A673 (cell line): ENCODE measurements at regions not wholly inside any gene's neighbourhood (a gene's known extent, or its start where the extent isn't known, plus 50 kb on each side); places are given as distances from the start of the nearest gene placed in this dataset.

ENCODE experiments used
- BruUV-seq: library from RNA; stranded (reverse); fragments of 400-500 nt; replicated peaks from 2 replicates; lab custom pipeline; 2021; lab: Mats Ljungman, UMichigan
- CTCF ChIA-PET: fragments of 300-600 bp; sonication (Branson Sonifier 250); formaldehyde crosslinking; loops from one replicate; lab custom pipeline; 2022; ENCODE audit warnings: antibody characterized with exemption; lab: Charles Lee
- POLR2A ChIA-PET: fragments of 300-600 bp; sonication (Branson Sonifier 250); formaldehyde crosslinking; loops from one replicate; lab custom pipeline; 2022; ENCODE audit warnings: antibody characterized with exemption; ENCODE audit not compliant: low non-redundant PET; lab: Charles Lee
- DNase-seq: peaks from one replicate; pipeline ENCODE4 v3.0.0-alpha.2; 2015; ENCODE audit warnings: low spot score
- H3K27ac ChIP-seq: fragments of 200-600 bp; sonication (generic); 2 replicates; pipeline ENCODE4 v1.5.1; 2016; ENCODE audit warnings: mixed run types, low read depth, mild to moderate bottlenecking, mixed read lengths, antibody characterized with exemption, low read length; ENCODE audit not compliant: poor library complexity, severe bottlenecking
- H3K27me3 ChIP-seq: fragments of 200-600 bp; sonication (generic); replicated peaks from 2 replicates; pipeline ENCODE4 v1.6.1; 2017; ENCODE audit warnings: mixed run types, low read depth, mild to moderate bottlenecking, mixed read lengths, antibody characterized with exemption, low read length; ENCODE audit not compliant: insufficient read depth, poor library complexity
- H3K36me3 ChIP-seq: fragments of 200-600 bp; sonication (generic); 2 replicates; pipeline ENCODE4 v1.6.1; 2016; ENCODE audit warnings: mixed run types, mild to moderate bottlenecking, mixed read lengths, antibody characterized with exemption, low read length; ENCODE audit not compliant: insufficient read depth, poor library complexity, severe bottlenecking
- H3K4me1 ChIP-seq: fragments of 200-600 bp; sonication (generic); 2 replicates; pipeline ENCODE4 v1.6.1; 2017; ENCODE audit warnings: mixed run types, mild to moderate bottlenecking, mixed read lengths, antibody characterized with exemption, low read length; ENCODE audit not compliant: insufficient read depth, poor library complexity, severe bottlenecking
- H3K4me3 ChIP-seq: fragments of 200-600 bp; sonication (generic); 2 replicates; pipeline ENCODE4 v1.5.1; 2016; ENCODE audit warnings: low read depth, mixed run types, mild to moderate bottlenecking, mixed read lengths, low read length; ENCODE audit not compliant: poor library complexity, severe bottlenecking
- H3K9me3 ChIP-seq: fragments of 200-600 bp; sonication (generic); 2 replicates; pipeline ENCODE4 v1.6.1; 2016; ENCODE audit warnings: mixed run types, low read depth, mild to moderate bottlenecking, mixed read lengths, antibody characterized with exemption, low read length; ENCODE audit not compliant: poor library complexity, severe bottlenecking
- EZH2 ChIP-seq: fragments of 200-600 bp; sonication (generic); IDR thresholded peaks from 2 replicates; pipeline ENCODE4 v1.6.1; 2017; ENCODE audit warnings: borderline replicate concordance, low read depth, mild to moderate bottlenecking, mixed read lengths, antibody characterized with exemption, low read length; ENCODE audit not compliant: poor library complexity, severe bottlenecking
- intact Hi-C: fragments of 100-400 bp; cut with micrococcal nuclease; formaldehyde crosslinking; loops from one replicate; pipeline ENCODE4 v1.10.0; 2022; ENCODE audit not compliant: unreplicated experiment
- TF ChIP-seq, protein P1 (sequence below): fragments of 300-800, 200-600 bp; sonication (generic); conservative IDR thresholded peaks from 2 replicates; pipeline ENCODE4 v1.5.1; 2017; ENCODE audit warnings: low read depth, mild to moderate bottlenecking, antibody characterized with exemption, low read length, moderate library complexity, mixed read lengths

DNA sequence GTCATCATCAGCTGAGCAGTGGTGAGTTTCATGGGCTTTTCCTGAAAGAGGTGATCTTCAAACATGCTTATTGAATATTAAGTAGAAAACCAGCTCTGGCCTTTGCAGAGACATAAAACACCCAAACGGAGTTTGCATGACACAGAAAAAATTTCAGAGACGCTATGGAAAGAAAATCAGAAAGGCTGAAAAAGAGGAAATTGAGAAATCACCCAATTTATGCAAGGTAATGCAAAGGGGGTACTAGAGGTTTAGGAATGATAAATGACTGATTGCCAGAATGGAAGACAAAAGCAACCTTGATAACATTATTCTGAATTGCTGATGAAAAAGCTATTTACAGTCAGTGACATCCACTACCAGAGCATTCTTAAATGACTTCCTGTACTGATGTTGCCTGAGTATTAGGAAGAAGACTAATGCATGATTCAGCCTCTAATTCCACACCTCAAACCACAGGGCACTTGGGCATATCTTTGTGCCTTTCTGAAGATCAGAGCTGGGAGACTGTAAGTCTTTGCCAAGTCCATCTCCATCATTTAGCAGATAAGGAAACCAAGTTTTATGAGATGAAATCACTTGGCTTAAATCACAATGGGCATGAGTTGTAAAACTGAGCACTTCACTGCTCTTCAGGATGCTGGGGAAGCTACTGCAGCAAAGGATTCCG lies 565.7 kb downstream of the PPARGC1A start:
- ChIA-PET CTCF (no interaction called here), POLR2A (no interaction called here)
- intact Hi-C loops: no loop called here
- Histone ChIP-seq H3K4me3 (no peak overlapping the region), H3K27me3 (no peaks in the 10 kb centered on the region), H3K27ac (no peak overlapping the region), H3K9me3 (no peaks in the 10 kb centered on the region), H3K4me1 (no peaks in the 10 kb centered on the region), H3K36me3 (no peaks in the 10 kb centered on the region)
- no TSS peak for BruUV-seq
- no peak for DNase-seq
- TF ChIP-seq EZH2: no peak
- TF ChIP-seq, protein P1, sequence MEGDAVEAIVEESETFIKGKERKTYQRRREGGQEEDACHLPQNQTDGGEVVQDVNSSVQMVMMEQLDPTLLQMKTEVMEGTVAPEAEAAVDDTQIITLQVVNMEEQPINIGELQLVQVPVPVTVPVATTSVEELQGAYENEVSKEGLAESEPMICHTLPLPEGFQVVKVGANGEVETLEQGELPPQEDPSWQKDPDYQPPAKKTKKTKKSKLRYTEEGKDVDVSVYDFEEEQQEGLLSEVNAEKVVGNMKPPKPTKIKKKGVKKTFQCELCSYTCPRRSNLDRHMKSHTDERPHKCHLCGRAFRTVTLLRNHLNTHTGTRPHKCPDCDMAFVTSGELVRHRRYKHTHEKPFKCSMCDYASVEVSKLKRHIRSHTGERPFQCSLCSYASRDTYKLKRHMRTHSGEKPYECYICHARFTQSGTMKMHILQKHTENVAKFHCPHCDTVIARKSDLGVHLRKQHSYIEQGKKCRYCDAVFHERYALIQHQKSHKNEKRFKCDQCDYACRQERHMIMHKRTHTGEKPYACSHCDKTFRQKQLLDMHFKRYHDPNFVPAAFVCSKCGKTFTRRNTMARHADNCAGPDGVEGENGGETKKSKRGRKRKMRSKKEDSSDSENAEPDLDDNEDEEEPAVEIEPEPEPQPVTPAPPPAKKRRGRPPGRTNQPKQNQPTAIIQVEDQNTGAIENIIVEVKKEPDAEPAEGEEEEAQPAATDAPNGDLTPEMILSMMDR: no peak

DNA sequence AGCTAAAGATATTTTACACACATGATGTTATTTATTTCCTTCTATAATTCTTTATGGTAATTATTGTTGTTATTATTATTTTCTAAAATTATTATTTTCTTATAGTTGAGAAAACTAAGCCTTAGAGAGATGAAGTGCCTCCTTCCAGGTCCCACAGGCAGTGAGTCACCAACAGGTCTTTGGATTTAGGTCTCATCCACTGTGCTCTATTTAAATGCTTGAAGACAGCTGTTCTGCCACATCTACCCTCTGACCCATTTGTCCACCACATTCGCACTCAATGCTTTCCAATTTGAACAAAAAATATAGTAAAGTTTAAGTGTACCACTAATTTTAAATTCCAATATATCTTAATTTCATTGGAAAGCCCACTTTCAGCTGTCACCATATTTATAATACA lies 566.4 kb downstream of the PPARGC1A start:
- TF ChIP-seq EZH2: no peak
- TF ChIP-seq, protein P1: no peak
- BruUV-seq: no TSS peak
- CTCF ChIA-PET: no interaction called here

DNA sequence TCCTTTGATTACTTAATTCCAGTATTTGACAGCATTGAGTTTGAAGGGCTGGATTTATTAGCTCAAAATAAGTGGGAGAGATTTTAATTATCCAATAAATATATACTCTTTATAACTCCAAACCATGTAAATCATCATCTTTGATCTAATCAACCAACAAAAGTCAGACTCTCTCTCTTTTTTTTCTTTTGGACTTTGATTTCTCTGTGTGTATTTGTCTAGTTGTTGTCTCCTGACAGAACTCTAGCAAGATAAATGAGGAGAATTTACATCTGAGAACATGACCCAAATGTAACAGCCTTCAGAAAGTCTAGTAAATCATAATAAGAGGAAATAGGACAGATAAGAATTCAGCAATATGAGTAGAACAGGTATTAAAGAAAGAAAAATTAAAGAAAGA lies 567.1 kb downstream of the PPARGC1A start:
- Histone ChIP-seq H3K4me3 (no peak overlapping the region), H3K27ac (no peak overlapping the region), H3K27me3 (no peaks in the 10 kb centered on the region), H3K9me3 (peaks cover 4% of the 10 kb centered on the region), H3K36me3 (no peaks in the 10 kb centered on the region), H3K4me1 (no peaks in the 10 kb centered on the region)
- ChIA-PET POLR2A (no interaction called here), CTCF (no interaction called here)
- no peak for DNase-seq
- TF ChIP-seq, protein P1: no peak
- TF ChIP-seq EZH2: no peak
- BruUV-seq: no TSS peak
- intact Hi-C loops: no loop called here

More for the DNA sequence above, 566.4 kb downstream of the PPARGC1A start:
- Histone ChIP-seq H3K36me3 (no peaks in the 10 kb centered on the region), H3K27ac (no peak overlapping the region), H3K27me3 (no peaks in the 10 kb centered on the region), H3K9me3 (peaks cover under 1% of the 10 kb centered on the region), H3K4me1 (no peaks in the 10 kb centered on the region), H3K4me3 (no peak overlapping the region)
- POLR2A ChIA-PET: no interaction called here
- intact Hi-C loops: no loop called here
- no peak for DNase-seq
